ENCODE measurements at regions not wholly inside any gene's neighbourhood (a gene's known extent, or its start where the extent isn't known, plus 50 kb on each side); places are given as distances from the start of the nearest gene placed in this dataset.
"Not testable (repeated sequence)": the region's sequence is repeated elsewhere in the genome, so short reads cannot be mapped to it uniquely, and the experiment has no call there.

GRCh38 chrX:39481621-39482020 lies 616.1 kb downstream of the BCOR start:
- Histone ChIP-seq H3K9me3 (ENCODE audit: control insufficient read depth, insufficient read depth, low read length) (no peaks in the 10 kb centered on the region), H3K27me3 (ENCODE audit: control insufficient read depth, insufficient read depth, low read length) (peaks cover 2% of the 10 kb centered on the region), H3K4me3 (ENCODE audit: low read depth, low read length) (no peak overlapping the region), H3K9ac (ENCODE audit: low read depth, low read length) (no peak overlapping the region), H3K36me3 (ENCODE audit: control insufficient read depth, insufficient read depth, low read length) (no peaks in the 10 kb centered on the region), H3K4me1 (ENCODE audit: control insufficient read depth, insufficient read depth, low read length) (peaks cover 4% of the 10 kb centered on the region)

DNA sequence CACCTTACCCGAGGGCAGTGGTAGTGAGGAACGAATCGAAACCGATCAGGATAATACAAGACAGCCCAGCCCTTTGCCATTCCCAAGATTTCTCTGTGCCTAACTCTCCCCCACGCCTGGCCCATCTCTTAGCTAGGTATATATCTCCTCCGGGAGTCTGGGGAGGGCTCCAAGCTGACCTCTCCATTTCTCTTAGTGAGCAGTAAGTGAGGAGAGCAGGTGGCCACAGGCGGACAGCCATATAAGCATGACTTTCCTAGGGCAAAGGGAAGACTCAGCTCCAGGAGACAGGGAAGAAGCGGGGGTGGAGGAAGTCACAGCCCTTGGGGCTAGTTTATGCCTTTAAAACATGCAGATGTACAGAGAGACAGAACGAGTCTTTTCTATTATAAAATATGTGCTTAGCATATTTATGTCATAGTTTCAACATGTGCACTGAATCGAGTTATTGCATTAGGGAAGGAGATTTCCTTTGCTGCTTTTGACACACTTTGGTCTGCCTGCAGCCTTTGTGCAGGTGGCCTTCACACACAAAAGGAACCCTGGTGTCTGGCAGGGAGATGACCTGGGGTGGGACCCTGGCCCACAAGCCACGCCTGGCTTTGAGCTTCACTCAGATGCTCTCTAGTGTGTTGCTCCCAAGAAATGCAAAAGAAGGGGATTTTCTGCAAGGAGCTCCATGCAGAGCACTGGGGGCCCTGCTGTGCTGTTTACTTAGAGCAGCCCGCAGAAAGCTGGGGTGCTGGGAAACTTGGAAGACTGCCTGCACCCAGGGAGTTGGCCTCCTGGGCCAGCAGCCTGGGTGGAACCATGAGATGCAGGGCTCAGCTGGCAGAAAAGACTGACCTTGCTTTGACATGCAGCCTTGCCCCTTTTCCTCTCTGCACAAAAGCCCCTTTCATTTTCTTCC lies 613.3 kb downstream of the BCOR start:
- Histone ChIP-seq H3K9me3 (ENCODE audit: control insufficient read depth, insufficient read depth, low read length) (no peaks in the 10 kb centered on the region), H3K9ac (ENCODE audit: low read depth, low read length) (no peak overlapping the region), H3K36me3 (ENCODE audit: control insufficient read depth, insufficient read depth, low read length) (no peaks in the 10 kb centered on the region), H3K4me3 (ENCODE audit: low read depth, low read length) (no peak overlapping the region), H3K4me1 (ENCODE audit: control insufficient read depth, insufficient read depth, low read length) (peaks cover 4% of the 10 kb centered on the region), H3K27me3 (ENCODE audit: control insufficient read depth, insufficient read depth, low read length) (peaks cover 2% of the 10 kb centered on the region)

DNA sequence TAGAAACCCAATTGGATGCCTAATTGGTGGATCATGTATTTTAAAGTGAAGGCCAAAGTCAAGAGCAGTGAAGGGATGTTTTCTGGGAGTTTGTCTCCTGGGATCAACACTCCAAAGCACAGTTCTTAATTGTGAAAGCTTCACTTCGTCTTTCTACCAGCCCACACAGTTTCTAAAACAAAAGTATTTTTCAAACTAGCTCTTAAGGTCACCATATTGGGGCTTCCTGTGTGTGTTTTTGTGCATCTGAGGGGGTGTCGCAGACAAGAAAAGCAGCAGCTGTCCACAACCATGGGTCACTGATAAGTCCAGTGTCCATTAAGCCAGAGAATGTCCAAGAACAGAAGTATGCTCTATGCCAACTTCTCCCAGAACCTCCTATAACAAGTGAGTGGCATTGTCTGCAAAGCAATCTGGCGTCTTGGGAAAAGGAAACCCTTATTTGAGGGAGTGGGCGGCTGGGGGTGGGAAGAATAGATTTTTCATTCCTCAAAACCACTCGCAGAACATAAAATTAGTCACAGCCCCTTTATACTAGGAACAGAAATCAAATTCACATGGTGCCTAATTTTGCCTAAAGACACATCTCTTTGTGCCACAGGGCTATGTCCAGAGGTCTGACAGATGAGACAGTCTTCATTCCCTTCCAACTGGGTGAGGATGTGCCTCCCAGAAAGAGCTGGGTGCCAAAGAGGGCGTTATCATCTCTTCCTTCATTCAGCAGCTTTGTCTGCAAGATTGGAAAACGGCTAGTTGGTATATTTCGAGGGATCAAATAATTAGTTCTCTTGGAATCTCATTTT lies 610.4 kb downstream of the BCOR start:
- no peak overlapping the region for H3K9ac ChIP-seq (ENCODE audit: low read depth, low read length)
- no peaks in the 10 kb centered on the region for H3K36me3 ChIP-seq (ENCODE audit: control insufficient read depth, insufficient read depth, low read length)
- H3K4me1 ChIP-seq (ENCODE audit: control insufficient read depth, insufficient read depth, low read length) = peaks cover 7% of the 10 kb centered on the region
- no peaks in the 10 kb centered on the region for H3K9me3 ChIP-seq (ENCODE audit: control insufficient read depth, insufficient read depth, low read length)
- no peak overlapping the region for H3K4me3 ChIP-seq (ENCODE audit: low read depth, low read length)
- peaks cover 2% of the 10 kb centered on the region for H3K27me3 ChIP-seq (ENCODE audit: control insufficient read depth, insufficient read depth, low read length)

DNA sequence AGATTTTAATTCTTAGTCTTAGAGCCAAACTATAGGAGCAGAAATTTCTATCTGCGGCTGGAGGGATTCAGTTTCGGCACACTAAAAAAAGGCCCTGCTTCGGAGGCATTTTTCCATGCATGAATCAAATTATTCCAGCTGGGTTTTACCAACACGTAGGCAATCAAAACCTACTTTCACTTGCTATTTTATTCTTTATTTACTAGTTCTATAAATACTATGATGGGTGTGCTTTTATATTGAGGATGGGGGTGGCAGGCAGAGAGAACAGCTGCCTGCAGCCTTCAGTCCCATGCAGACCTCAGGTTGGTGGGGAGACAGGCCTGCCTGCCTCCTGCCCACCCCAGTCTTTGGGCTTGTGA lies 609.8 kb downstream of the BCOR start:
- Histone ChIP-seq H3K4me1 (ENCODE audit: control insufficient read depth, insufficient read depth, low read length) (peaks cover 7% of the 10 kb centered on the region), H3K9ac (ENCODE audit: low read depth, low read length) (no peak overlapping the region)

DNA sequence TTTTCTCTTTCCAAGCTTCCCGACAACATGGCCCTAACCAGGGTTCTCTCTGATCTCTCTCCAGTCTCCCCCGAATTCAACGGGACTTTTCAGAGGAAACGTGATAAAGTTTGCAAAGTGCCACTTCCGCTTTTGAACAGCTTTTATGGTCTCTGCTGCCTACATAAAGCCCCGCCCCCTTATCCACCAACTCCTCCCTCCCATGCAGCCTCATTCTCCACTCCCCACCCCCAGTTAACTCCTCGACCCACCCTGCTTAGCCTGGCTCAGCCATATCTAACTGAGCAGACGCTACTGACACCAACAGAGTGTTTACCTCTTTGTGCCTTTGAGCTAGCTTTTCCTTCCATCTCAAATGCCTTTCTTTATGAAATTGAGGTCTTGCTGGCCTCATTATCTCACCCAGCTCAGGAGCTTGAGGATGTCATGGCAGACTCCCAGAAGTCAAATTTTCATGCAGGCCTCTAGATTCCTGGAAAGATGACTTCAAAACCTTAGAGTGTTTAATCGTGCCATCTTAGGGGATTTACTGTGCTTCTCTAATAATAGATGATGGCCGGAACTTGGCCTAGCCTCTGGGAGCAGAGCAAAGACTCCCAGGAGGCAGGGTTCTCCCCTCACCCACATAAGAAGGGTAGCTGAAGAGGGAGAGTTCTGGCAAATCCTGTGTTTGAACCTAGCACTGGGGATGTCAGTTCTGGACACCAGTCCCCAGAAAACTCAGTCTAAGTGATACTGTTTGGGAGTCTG lies 606.0 kb downstream of the BCOR start:
- Histone ChIP-seq H3K4me1 (ENCODE audit: control insufficient read depth, insufficient read depth, low read length) (peaks cover 3% of the 10 kb centered on the region), H3K9me3 (ENCODE audit: control insufficient read depth, insufficient read depth, low read length) (no peaks in the 10 kb centered on the region), H3K36me3 (ENCODE audit: control insufficient read depth, insufficient read depth, low read length) (no peaks in the 10 kb centered on the region), H3K4me3 (ENCODE audit: low read depth, low read length) (no peak overlapping the region), H3K9ac (ENCODE audit: low read depth, low read length) (no peak overlapping the region), H3K27me3 (ENCODE audit: control insufficient read depth, insufficient read depth, low read length) (no peaks in the 10 kb centered on the region)

More for the DNA sequence above, 609.8 kb downstream of the BCOR start:
- Histone ChIP-seq H3K36me3 (ENCODE audit: control insufficient read depth, insufficient read depth, low read length) (no peaks in the 10 kb centered on the region), H3K4me3 (ENCODE audit: low read depth, low read length) (no peak overlapping the region), H3K9me3 (ENCODE audit: control insufficient read depth, insufficient read depth, low read length) (no peaks in the 10 kb centered on the region), H3K27me3 (ENCODE audit: control insufficient read depth, insufficient read depth, low read length) (peaks cover 2% of the 10 kb centered on the region)

DNA sequence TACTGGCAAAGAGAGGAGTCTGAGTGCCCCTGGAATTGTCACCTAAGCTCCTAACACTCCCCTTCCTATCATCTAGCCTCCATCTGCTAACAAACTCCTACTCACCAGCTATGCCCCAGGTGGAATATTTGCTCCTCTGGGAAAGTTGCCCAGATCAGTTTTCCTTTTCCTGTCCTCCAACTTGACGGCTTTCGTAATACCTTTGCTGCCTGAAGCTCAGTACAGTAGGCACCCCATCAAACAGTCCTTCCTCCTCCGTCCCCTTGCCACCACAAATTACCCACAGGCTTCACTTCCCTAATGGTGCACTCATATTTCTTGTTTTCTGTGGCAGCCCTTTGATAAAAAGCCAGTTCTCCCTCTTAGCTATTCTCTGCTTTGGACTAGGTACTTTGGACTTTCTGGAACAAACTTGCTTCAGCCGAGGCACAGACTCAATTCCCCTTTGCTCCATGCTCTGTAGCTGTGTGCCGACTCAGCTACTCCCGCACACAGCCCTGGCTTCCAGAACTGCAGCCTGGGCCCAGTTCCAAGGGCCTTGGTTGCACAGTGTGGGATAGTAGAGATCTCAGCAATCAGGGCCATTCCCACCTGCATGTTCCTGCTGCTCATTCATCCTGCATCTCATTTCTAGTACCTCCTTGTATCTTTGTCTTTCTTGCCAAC lies 605.1 kb downstream of the BCOR start:
- Histone ChIP-seq H3K27me3 (ENCODE audit: control insufficient read depth, insufficient read depth, low read length) (no peaks in the 10 kb centered on the region), H3K36me3 (ENCODE audit: control insufficient read depth, insufficient read depth, low read length) (no peaks in the 10 kb centered on the region), H3K4me3 (ENCODE audit: low read depth, low read length) (no peak overlapping the region), H3K4me1 (ENCODE audit: control insufficient read depth, insufficient read depth, low read length) (peaks cover 3% of the 10 kb centered on the region), H3K9ac (ENCODE audit: low read depth, low read length) (no peak overlapping the region), H3K9me3 (ENCODE audit: control insufficient read depth, insufficient read depth, low read length) (no peaks in the 10 kb centered on the region)

DNA sequence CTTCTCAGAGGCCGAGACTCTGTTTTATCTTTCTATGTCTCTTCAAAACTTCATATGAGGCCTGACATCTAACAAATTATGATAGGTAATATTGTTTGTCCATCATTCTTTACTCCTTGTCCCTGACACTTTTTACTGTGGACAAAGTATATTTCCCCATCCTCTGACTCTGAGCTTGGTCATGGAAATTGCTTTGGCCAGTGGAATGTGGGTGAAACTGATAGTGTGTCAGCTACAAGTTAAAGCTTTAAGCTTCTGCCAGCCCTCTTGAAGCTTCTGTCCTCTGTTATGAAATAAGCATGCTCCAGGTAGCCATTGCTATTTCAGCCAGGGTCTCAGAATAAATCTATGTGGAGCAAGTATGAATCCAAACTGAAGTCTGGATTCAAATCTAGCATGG lies 604.6 kb downstream of the BCOR start:
- H3K9ac ChIP-seq (ENCODE audit: low read depth, low read length) = no peak overlapping the region
- H3K9me3 ChIP-seq (ENCODE audit: control insufficient read depth, insufficient read depth, low read length) = no peaks in the 10 kb centered on the region
- H3K36me3 ChIP-seq (ENCODE audit: control insufficient read depth, insufficient read depth, low read length) = no peaks in the 10 kb centered on the region
- H3K4me3 ChIP-seq (ENCODE audit: low read depth, low read length) = no peak overlapping the region
- peaks cover 3% of the 10 kb centered on the region for H3K4me1 ChIP-seq (ENCODE audit: control insufficient read depth, insufficient read depth, low read length)
- H3K27me3 ChIP-seq (ENCODE audit: control insufficient read depth, insufficient read depth, low read length) = no peaks in the 10 kb centered on the region

GRCh38 chrX:39497117-39497516 lies 600.6 kb downstream of the BCOR start:
- not testable (repeated sequence) for H3K9ac ChIP-seq (ENCODE audit: low read depth, low read length); H3K4me1 ChIP-seq (ENCODE audit: control insufficient read depth, insufficient read depth, low read length); H3K4me3 ChIP-seq (ENCODE audit: low read depth, low read length); H3K27me3 ChIP-seq (ENCODE audit: control insufficient read depth, insufficient read depth, low read length); H3K36me3 ChIP-seq (ENCODE audit: control insufficient read depth, insufficient read depth, low read length); H3K9me3 ChIP-seq (ENCODE audit: control insufficient read depth, insufficient read depth, low read length)

GRCh38 chrX:39497702-39498265 lies 600.0 kb downstream of the BCOR start:
- no peaks in the 10 kb centered on the region for H3K36me3 ChIP-seq (ENCODE audit: control insufficient read depth, insufficient read depth, low read length)
- H3K4me3 ChIP-seq (ENCODE audit: low read depth, low read length) = no peak overlapping the region
- H3K27me3 ChIP-seq (ENCODE audit: control insufficient read depth, insufficient read depth, low read length) = no peaks in the 10 kb centered on the region
- H3K9me3 ChIP-seq (ENCODE audit: control insufficient read depth, insufficient read depth, low read length) = no peaks in the 10 kb centered on the region
- H3K4me1 ChIP-seq (ENCODE audit: control insufficient read depth, insufficient read depth, low read length) = no peaks in the 10 kb centered on the region
- no peak overlapping the region for H3K9ac ChIP-seq (ENCODE audit: low read depth, low read length)

GRCh38 chrX:39499996-39500395 lies 597.8 kb downstream of the BCOR start:
- H3K9me3 ChIP-seq (ENCODE audit: control insufficient read depth, insufficient read depth, low read length) = no peaks in the 10 kb centered on the region
- no peak overlapping the region for H3K9ac ChIP-seq (ENCODE audit: low read depth, low read length)
- no peaks in the 10 kb centered on the region for H3K27me3 ChIP-seq (ENCODE audit: control insufficient read depth, insufficient read depth, low read length)
- no peaks in the 10 kb centered on the region for H3K36me3 ChIP-seq (ENCODE audit: control insufficient read depth, insufficient read depth, low read length)
- no peaks in the 10 kb centered on the region for H3K4me1 ChIP-seq (ENCODE audit: control insufficient read depth, insufficient read depth, low read length)
- H3K4me3 ChIP-seq (ENCODE audit: low read depth, low read length) = no peak overlapping the region

- Histone ChIP-seq H3K4me1 (ENCODE audit: control insufficient read depth, insufficient read depth, low read length) (no peaks in the 10 kb centered on the region), H3K4me3 (ENCODE audit: low read depth, low read length) (no peak overlapping the region), H3K27me3 (ENCODE audit: control insufficient read depth, insufficient read depth, low read length) (no peaks in the 10 kb centered on the region)
Observed at GRCh38 chrX:39501822-39502221, 595.9 kb downstream of the BCOR start.

More at GRCh38 chrX:39501822-39502221, 595.9 kb downstream of the BCOR start:
- no peak overlapping the region for H3K9ac ChIP-seq (ENCODE audit: low read depth, low read length)
- no peaks in the 10 kb centered on the region for H3K36me3 ChIP-seq (ENCODE audit: control insufficient read depth, insufficient read depth, low read length)
- no peaks in the 10 kb centered on the region for H3K9me3 ChIP-seq (ENCODE audit: control insufficient read depth, insufficient read depth, low read length)
